NCI-H748 (cell line): ENCODE measurements at regions not wholly inside any gene's neighbourhood (a gene's known extent, or its start where the extent isn't known, plus 50 kb on each side); places are given as distances from the start of the nearest gene placed in this dataset.
"Not testable (repeated sequence)": the region's sequence is repeated elsewhere in the genome, so short reads cannot be mapped to it uniquely, and the experiment has no call there.

ENCODE experiments used
- DNase-seq: peaks from one replicate; lab custom pipeline; 2025; ENCODE audit not compliant: unreplicated experiment; lab: John Stamatoyannopoulos, UW

DNA sequence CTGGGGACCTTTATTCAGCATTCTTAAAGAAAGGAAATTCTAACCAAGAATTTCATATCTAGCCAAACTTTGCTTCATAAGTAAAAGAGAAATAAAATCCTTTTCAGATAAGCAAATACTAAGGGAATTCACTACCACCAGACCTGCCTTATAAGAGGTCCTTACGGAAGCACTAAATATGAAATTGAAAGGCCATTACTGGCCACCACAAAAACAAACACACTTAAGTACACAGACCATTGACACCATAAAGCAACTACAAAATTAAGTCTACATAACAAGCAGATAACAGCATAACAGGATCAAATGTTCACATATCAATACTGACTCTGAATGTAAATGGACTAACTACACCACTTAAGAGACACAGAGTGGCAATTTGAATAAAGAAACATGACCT lies 361.4 kb upstream of the POU5F2 start:
- peak; percentile 90 for DNase-seq

- DNase-seq: not testable (repeated sequence)
Observed at GRCh38 chr5:94097384-94097783, 356.0 kb upstream of the POU5F2 start.

- DNase-seq: no peak
Observed at GRCh38 chr5:94094793-94095441, 353.5 kb upstream of the POU5F2 start.

DNA sequence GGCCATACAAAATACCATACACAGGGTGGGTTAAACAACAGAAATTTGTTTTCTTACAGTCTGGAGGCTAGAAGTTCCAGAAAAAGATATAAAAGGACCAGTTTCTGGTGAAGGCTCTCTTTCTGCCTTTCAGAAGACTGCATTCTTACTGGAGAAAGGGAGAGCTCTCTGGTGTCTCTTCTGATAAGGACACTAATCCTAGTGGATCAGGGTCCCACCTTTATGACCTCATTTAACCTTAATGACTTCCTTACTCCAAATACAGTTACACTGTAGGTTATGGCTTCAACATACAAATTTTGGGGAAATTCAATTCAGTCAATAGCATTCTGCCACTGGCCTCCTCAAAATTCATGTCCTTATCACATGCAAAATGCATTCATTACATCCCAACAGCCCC lies 351.9 kb upstream of the POU5F2 start:
- DNase-seq: no peak

GRCh38 chr5:94086635-94087034 lies 345.2 kb upstream of the POU5F2 start:
- DNase-seq: not testable (repeated sequence)

GRCh38 chr5:94086194-94086593 lies 344.8 kb upstream of the POU5F2 start:
- DNase-seq: no peak

- DNase-seq: peak; percentile 85
Observed at GRCh38 chr5:94082405-94082804, 341.0 kb upstream of the POU5F2 start.

DNA sequence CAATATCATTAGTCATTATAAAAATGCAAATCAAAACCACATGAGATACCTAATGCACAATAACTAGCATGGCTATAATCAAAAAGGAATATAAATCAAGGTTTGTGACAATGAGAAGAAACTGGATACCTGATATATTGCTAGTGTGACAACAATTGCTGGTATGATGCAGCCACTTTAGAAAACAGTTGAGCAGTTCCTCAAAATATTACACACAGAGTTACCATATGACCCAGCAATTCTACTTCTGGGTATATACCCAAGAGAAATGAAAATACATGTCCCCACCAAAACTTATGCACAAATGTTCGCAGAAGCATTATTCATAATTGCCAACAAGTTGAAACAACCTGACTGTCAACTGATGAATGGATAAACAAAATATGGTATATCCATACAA lies 339.7 kb upstream of the POU5F2 start:
- DNase-seq: no peak

GRCh38 chr5:94080390-94080789 lies 339.0 kb upstream of the POU5F2 start:
- peak; percentile 17 for DNase-seq

- no peak for DNase-seq
Observed at GRCh38 chr5:94072116-94072515, 330.7 kb upstream of the POU5F2 start.

DNA sequence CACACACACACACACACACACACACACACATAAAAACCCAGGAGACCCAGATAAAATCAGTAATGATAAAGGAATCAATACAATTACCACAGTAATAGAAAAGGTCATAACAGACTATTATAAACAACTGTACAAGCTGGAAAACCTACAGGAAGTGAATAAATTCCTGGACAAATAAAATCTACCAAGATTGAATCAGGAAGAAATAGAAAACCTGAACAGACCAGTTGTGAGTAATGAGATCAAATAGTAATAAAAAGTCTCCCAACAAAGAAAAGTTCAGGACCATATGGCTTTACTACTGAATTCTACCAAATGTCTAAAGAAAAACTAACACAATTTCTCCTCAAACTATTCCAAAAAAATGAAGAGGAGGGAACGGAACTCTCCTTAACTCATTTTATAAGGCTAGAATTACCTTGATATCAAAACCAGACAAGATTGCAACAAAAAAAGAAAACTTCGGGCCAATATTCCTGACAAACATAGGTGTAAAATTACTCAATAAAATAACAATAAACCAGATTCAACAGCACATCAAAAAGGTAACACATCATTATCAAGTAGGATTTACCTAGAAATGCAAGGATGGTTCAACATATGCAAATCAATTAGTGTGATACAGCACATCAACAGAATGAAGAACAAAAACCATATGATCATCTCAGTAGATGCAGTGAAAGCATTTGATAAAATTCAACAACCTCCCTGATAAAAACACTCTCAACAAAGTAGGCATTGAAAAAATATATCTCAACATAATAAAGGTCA lies 325.2 kb upstream of the POU5F2 start:
- DNase-seq: no peak

DNA sequence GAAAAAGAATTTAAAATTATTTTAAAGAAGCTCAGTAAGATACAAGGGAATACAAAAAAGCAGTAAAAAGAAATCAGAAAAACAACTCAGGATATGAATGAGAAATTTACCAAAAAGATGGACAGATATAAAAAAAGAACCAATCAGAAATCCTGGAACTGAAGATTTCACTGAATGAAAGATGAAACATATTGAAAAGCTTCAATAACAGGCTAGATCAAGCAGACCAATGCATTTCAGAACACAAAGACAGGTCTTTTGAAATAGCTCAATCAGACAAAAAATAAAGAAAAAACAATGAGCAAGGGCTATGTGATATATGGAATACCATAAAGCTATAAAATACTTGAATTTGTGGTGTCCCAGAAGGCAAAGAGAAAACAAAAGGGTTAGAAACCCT lies 322.6 kb upstream of the POU5F2 start:
- no peak for DNase-seq

DNA sequence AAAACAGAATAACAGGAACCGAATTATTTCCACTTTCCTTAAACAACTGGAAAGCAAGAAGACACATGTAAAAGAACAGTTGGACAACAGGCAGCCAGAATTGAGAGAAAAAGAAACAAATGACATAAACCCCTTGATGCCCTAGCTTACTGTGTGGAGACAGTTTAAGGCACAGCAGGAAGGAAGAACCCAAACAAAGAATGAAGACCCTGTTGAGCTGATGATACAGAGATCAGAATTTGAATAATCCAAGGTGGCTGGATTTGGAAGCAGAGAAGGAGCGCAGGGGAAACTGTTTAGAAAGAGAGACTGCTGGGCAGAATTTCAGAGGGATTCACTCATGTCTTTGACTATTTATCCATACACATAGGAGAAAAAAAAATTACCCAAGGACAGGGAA lies 316.3 kb upstream of the POU5F2 start:
- DNase-seq: peak; percentile 12

- DNase-seq: no peak
Observed at GRCh38 chr5:94057217-94057616, 315.8 kb upstream of the POU5F2 start.

- not testable (repeated sequence) for DNase-seq
Observed at GRCh38 chr5:94049307-94049922, 308.0 kb upstream of the POU5F2 start.

DNA sequence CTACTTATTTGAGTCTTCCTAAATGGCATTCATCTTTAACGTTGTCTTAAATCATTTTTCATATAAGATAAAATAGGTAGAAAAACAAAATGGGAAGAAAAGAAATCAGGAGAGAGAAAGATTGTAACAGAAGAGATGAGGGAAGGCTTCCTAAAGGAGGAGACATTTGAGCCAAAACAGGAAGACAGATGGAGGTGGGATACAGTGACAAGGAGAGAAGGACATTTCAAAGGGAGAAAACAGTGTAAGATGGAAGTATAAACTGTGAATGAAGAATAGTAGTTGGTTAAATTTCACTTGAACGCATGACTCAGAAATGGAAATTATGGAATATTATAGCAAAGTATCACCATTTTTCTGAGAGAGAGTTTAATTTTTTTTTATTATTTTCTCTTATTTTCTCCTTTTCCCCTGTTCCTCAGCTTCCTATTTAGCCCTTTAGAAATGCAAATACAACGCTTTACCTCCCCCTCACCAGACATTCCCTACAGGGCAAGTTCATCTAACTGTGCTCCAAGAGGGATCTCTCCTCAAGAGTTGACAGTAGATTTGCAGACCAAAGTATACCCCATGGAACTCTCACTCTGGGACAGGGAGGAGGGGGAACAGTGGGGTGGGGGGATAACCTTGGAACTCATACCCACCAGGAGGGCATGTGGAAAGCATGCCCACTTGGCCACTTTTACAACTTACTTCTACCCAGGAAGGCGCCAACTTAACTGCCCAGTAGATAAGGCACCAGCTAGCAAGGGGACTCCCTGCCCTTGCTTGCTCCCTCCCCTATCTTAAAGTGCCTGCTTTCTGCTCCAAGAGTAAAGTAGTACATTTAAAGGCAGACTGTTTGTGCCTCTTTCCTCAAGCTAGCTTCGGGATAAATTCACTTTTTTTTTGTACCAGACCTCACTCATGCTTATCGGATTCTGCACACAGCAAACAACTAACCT lies 304.7 kb upstream of the POU5F2 start:
- DNase-seq: no peak

DNA sequence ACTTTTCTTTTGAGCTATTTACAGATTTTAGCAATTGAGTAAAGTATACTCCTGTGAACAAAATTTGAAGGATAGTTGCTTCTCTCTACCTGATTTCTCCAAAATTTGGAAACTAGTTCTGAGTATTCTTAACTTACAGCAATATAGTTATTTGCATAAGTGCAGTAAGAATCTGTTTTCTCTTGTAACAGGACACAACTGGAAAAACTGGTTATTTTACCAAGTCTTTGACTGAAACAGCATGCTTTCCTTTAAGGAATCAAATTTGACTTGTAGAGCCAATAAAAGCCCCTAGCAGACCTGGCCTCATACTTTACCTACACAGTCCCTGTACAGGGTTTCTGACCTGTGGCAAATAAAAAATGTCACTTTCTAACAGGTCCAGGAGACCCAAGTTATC lies 301.9 kb upstream of the POU5F2 start:
- DNase-seq: no peak

DNA sequence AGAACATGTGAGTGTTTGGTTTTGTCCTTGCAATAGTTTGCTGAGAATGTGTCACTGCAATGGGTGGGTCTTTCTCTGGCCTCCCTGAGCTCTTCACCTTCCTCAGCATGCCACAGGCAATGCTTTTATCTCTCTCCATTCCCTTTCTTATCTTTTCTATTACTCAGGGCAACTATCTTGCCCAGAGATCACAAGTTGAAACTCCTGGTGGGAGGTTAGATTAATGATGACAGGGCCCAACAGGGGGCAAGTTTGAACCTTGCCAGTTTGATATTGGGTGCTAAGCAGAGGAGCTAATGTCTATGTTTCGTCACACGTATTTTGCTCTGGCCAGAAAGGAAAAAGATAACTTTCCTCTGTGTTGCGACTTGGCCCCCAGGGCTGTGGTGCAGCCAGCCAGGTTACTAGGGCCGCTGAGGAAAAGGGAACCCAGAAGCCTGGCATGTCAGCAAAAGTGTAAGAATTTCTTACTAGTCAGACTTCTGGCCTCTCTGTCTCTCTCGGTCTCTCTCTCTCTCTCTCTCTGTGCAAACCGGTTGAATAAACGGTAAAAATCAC lies 299.3 kb upstream of the POU5F2 start:
- no peak for DNase-seq

DNA sequence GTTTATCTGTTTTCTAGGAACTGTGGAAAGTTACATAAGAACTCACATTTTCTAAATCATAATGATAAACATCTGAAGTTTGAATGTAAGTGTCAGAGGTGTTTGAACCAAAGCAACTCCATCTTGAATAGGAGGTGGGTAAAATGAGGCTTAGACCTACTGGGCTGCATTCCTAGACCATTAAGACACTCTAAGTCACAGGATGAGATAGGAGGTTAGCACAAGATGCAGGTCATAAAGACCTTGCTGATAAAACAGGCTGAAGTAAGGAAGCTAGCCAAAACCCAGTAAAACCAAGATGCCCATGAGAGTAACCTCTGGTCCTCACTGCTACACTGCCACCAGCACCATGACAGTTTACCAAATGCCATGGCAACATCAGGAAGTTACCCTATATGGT lies 297.7 kb upstream of the POU5F2 start:
- DNase-seq: no peak

- DNase-seq: no peak
Observed at GRCh38 chr5:94031631-94032030, 290.2 kb upstream of the POU5F2 start.

DNA sequence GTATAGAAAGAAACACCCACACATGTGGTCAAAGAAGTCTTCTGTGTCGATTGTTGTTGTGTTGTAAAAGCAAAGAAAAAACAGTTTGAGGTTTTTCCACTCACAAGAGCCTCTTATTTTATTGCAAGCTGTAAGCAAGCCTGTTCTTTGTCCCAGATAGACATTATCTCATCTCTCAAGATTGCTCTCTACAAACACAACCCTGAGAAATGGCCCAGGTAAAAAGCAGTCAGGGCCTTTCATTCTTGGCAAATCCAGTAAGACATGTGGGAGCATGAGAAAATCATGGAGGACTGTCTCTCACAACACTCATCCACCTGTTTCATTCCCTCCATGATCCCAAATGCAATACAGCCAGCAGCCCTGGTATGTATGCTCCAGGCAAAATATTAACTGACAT lies 286.6 kb upstream of the POU5F2 start:
- no peak for DNase-seq
